ENCODE measurements at regions not wholly inside any gene's neighbourhood (a gene's known extent, or its start where the extent isn't known, plus 50 kb on each side); places are given as distances from the start of the nearest gene placed in this dataset.
A peak's percentile ranks its signal among the peaks of the same experiment; 100 is the strongest.

- DNase-seq (ENCODE audit: low read depth): peak; percentile 21
These were observed 145.1 kb upstream of the CCN2 start for GRCh38 chr6:132096245-132096644.

GRCh38 chr6:132089173-132089572 is 138.0 kb upstream of the CCN2 start:
- no peak for DNase-seq (ENCODE audit: low read depth)

GRCh38 chr6:132088150-132088549 is 137.0 kb upstream of the CCN2 start:
- DNase-seq (ENCODE audit: low read depth): no peak

GRCh38 chr6:132087391-132087790 is 136.2 kb upstream of the CCN2 start:
- no peak for DNase-seq (ENCODE audit: low read depth)

GRCh38 chr6:132085731-132086130 is 134.6 kb upstream of the CCN2 start:
- DNase-seq (ENCODE audit: low read depth): no peak

GRCh38 chr6:132084811-132085509 is 133.8 kb upstream of the CCN2 start:
- peak; percentile 63 for DNase-seq (ENCODE audit: low read depth)

GRCh38 chr6:132082421-132082820 is 131.2 kb upstream of the CCN2 start:
- DNase-seq (ENCODE audit: low read depth): no peak

- DNase-seq (ENCODE audit: low read depth): no peak
These were observed 130.2 kb upstream of the CCN2 start for GRCh38 chr6:132081338-132081737.

GRCh38 chr6:132079286-132079685 is 128.1 kb upstream of the CCN2 start:
- DNase-seq (ENCODE audit: low read depth): no peak

GRCh38 chr6:132076452-132076851 is 125.3 kb upstream of the CCN2 start:
- no peak for DNase-seq (ENCODE audit: low read depth)

- no peak for DNase-seq (ENCODE audit: low read depth)
These were observed 121.7 kb upstream of the CCN2 start for GRCh38 chr6:132072831-132073230.

- DNase-seq (ENCODE audit: low read depth): no peak
These were observed 121.1 kb upstream of the CCN2 start for GRCh38 chr6:132072271-132072670.

GRCh38 chr6:132070356-132070755 is 119.2 kb upstream of the CCN2 start:
- DNase-seq (ENCODE audit: low read depth): no peak

- no peak for DNase-seq (ENCODE audit: low read depth)
These were observed 117.6 kb upstream of the CCN2 start for GRCh38 chr6:132068766-132069165.

- DNase-seq (ENCODE audit: low read depth): no peak
These were observed 116.1 kb upstream of the CCN2 start for GRCh38 chr6:132067286-132067685.

GRCh38 chr6:132065556-132065955 is 114.4 kb upstream of the CCN2 start:
- DNase-seq (ENCODE audit: low read depth): no peak

GRCh38 chr6:132063738-132064137 is 112.6 kb upstream of the CCN2 start:
- DNase-seq (ENCODE audit: low read depth): no peak

GRCh38 chr6:132063204-132063603 is 112.0 kb upstream of the CCN2 start:
- DNase-seq (ENCODE audit: low read depth): no peak

- DNase-seq (ENCODE audit: low read depth): no peak
These were observed 111.5 kb upstream of the CCN2 start for GRCh38 chr6:132062626-132063025.

GRCh38 chr6:132061381-132061780 is 110.2 kb upstream of the CCN2 start:
- DNase-seq (ENCODE audit: low read depth): no peak

- no peak for DNase-seq (ENCODE audit: low read depth)
These were observed 109.4 kb upstream of the CCN2 start for GRCh38 chr6:132060591-132060990.

- no peak for DNase-seq (ENCODE audit: low read depth)
These were observed 107.8 kb upstream of the CCN2 start for GRCh38 chr6:132058975-132059374.

- DNase-seq (ENCODE audit: low read depth): peak; percentile 40
These were observed 103.4 kb upstream of the CCN2 start for GRCh38 chr6:132054525-132054924.

- no peak for DNase-seq (ENCODE audit: low read depth)
These were observed 102.3 kb upstream of the CCN2 start for GRCh38 chr6:132053511-132053910.
